Smooth muscle cell (in vitro differentiated cells): ENCODE measurements at regions not wholly inside any gene's neighbourhood (a gene's known extent, or its start where the extent isn't known, plus 50 kb on each side); places are given as distances from the start of the nearest gene placed in this dataset.

Experiments used
- DNase-seq: peaks from one replicate; lab custom pipeline; 2025; ENCODE audit not compliant: unreplicated experiment; lab: John Stamatoyannopoulos, UW
- H2AFZ ChIP-seq: fragments of 200-600 bp; sonication (generic); 2 replicates; pipeline ENCODE4 v1.6.0; 2016; ENCODE audit warnings: antibody characterized with exemption, low read depth, mild to moderate bottlenecking
- H3F3A ChIP-seq: fragments of 200-600 bp; sonication (generic); 2 replicates; pipeline ENCODE4 v1.6.0; 2017; ENCODE audit warnings: antibody characterized with exemption, low read depth
- H3K27ac ChIP-seq: fragments of 200-600 bp; sonication (generic); 2 replicates; pipeline ENCODE4 v1.5.1; 2016; ENCODE audit warnings: low read depth, mild to moderate bottlenecking
- H3K27me3 ChIP-seq: fragments of 200-600 bp; sonication (generic); 2 replicates; pipeline ENCODE4 v1.6.1; 2016; ENCODE audit warnings: low read depth, mild to moderate bottlenecking
- H3K36me3 ChIP-seq: fragments of 200-600 bp; sonication (generic); 2 replicates; pipeline ENCODE4 v1.5.1; 2016; ENCODE audit warnings: low read depth
- H3K4me1 ChIP-seq: fragments of 200-600 bp; sonication (generic); 2 replicates; pipeline ENCODE4 v1.5.1; 2016; ENCODE audit warnings: low read depth
- H3K4me2 ChIP-seq: fragments of 200-600 bp; sonication (generic); 2 replicates; pipeline ENCODE4 v1.6.0; 2016; ENCODE audit warnings: mild to moderate bottlenecking
- H3K4me3 ChIP-seq: fragments of 200-600 bp; sonication (generic); 2 replicates; pipeline ENCODE4 v1.5.1; 2016; ENCODE audit warnings: mild to moderate bottlenecking
- H3K79me2 ChIP-seq: fragments of 200-600 bp; sonication (generic); 2 replicates; pipeline ENCODE4 v1.6.0; 2016; ENCODE audit warnings: low read depth, mild to moderate bottlenecking
- H3K9ac ChIP-seq: fragments of 200-600 bp; sonication (generic); 2 replicates; pipeline ENCODE4 v1.6.0; 2016; ENCODE audit warnings: low read depth
- H3K9me3 ChIP-seq: fragments of 200-600 bp; sonication (generic); replicated peaks from 2 replicates; pipeline ENCODE4 v1.5.1; 2016; ENCODE audit warnings: low read depth
- H4K20me1 ChIP-seq: fragments of 200-600 bp; sonication (generic); 2 replicates; pipeline ENCODE4 v1.6.0; 2016; ENCODE audit warnings: low read depth
- WGBS: methylation state at CpG from one replicate; pipeline ENCODE4 v1.1.7; 2016; ENCODE audit warnings: low lambda C conversion rate; 5-methylcytosine and 5-hydroxymethylcytosine counted together
- TF ChIP-seq, protein P1 (sequence below): fragments of 200-600 bp; sonication (generic); IDR thresholded peaks from 2 replicates; pipeline ENCODE4 v1.5.1; 2017; ENCODE audit warnings: borderline replicate concordance, mild to moderate bottlenecking, antibody characterized with exemption; ENCODE audit not compliant: insufficient read depth, poor library complexity, severe bottlenecking

DNA sequence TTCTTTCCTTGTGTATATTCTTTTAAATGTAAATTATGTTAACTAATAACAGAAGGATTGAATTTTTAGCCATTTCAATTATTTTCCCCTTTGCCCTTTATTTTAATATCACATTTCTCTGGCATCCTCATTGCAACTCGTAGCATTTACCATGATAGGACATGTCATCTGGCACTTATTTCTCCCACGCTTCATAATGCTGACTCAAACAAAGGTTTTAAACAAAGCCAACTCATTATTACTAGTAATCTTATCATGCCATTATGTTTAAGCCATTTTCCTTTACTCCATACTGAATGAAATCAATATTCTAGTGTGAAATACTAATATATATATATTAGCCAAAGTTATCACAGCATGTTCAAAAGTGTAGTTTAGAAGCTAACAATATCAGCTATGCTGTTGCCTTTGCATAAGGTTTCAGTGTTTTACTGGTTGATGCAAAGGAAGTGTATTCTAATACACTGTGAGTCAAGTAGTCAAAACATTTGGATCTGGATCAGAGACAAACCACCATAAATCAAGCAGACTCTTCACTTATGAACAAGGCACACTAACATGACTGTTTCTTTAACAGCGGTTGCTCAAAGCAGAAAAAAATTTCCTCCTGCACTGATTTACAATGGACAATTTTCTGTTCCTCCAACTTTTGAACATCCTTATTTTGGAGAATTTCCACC, 281.6 kb downstream of the SLC7A11 start:
- Histone ChIP-seq H4K20me1 (no peaks in the 10 kb centered on the region), H3K4me2 (peak overlapping the region; percentile 44), H3K9me3 (no peaks in the 10 kb centered on the region), H3K27me3 (no peaks in the 10 kb centered on the region), H3K36me3 (no peaks in the 10 kb centered on the region), H2AFZ (no peak overlapping the region), H3K79me2 (no peaks in the 10 kb centered on the region), H3K4me3 (no peak overlapping the region), H3K4me1 (peaks cover 7% of the 10 kb centered on the region), H3K27ac (peak overlapping the region; percentile 2), H3K9ac (no peak overlapping the region), H3F3A (no peaks in the 10 kb centered on the region)
- DNase-seq = no peak
- TF ChIP-seq, protein P1, sequence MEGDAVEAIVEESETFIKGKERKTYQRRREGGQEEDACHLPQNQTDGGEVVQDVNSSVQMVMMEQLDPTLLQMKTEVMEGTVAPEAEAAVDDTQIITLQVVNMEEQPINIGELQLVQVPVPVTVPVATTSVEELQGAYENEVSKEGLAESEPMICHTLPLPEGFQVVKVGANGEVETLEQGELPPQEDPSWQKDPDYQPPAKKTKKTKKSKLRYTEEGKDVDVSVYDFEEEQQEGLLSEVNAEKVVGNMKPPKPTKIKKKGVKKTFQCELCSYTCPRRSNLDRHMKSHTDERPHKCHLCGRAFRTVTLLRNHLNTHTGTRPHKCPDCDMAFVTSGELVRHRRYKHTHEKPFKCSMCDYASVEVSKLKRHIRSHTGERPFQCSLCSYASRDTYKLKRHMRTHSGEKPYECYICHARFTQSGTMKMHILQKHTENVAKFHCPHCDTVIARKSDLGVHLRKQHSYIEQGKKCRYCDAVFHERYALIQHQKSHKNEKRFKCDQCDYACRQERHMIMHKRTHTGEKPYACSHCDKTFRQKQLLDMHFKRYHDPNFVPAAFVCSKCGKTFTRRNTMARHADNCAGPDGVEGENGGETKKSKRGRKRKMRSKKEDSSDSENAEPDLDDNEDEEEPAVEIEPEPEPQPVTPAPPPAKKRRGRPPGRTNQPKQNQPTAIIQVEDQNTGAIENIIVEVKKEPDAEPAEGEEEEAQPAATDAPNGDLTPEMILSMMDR = no peak
- 47% methylated on average over 3 of the region's 3 CpGs for WGBS

DNA sequence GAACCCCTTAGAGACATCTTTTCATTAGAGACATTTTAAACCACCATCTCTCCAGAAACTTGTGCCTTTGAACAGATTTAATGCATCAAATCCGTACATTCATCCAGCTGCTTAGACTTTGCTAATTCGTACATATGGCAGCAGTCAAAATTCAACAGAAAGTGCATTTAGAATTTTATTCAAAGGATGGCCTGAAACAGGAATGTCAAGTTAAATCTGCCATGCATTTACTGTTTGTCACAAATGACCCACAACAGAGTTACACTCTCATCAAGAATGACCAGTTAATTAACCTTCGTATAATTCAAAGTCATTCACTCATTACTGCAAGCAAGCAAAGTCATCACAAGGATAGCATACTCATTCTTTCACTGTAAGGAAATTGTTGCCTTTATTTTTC, 284.3 kb downstream of the SLC7A11 start:
- no peaks in the 10 kb centered on the region for H3F3A ChIP-seq
- WGBS = 93% methylated on average over 3 of the region's 3 CpGs
- H3K4me1 ChIP-seq = peaks cover 7% of the 10 kb centered on the region
- H3K36me3 ChIP-seq = no peaks in the 10 kb centered on the region
- H2AFZ ChIP-seq = no peak overlapping the region
- DNase-seq = no peak
- no peaks in the 10 kb centered on the region for H3K27me3 ChIP-seq
- no peak overlapping the region for H3K4me2 ChIP-seq
- TF ChIP-seq, protein P1 = no peak
- no peak overlapping the region for H3K4me3 ChIP-seq
- no peak overlapping the region for H3K27ac ChIP-seq
- H3K9ac ChIP-seq = no peak overlapping the region
- H3K79me2 ChIP-seq = no peaks in the 10 kb centered on the region
- H3K9me3 ChIP-seq = no peaks in the 10 kb centered on the region
- H4K20me1 ChIP-seq = no peaks in the 10 kb centered on the region

DNA sequence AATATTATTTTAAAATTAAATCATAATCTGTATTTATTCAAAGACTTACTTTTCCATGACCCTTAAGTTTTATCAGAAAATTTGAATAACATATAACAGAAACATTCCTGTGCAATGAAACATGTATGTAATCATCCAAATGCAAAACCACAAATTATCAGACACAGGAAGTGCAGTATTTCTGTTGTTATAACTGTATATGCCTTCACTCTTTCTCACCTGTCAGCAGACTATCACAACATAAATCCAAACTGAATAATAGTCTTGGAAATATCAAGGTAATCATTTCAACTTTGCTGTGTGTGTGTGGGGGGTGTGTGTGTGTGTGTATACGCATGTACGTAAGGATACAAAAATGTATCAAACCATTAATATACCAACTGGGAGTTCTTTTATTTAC, 285.9 kb downstream of the SLC7A11 start:
- Histone ChIP-seq H3K9me3 (no peaks in the 10 kb centered on the region), H3K9ac (no peak overlapping the region), H3F3A (no peaks in the 10 kb centered on the region), H4K20me1 (no peaks in the 10 kb centered on the region), H3K79me2 (no peaks in the 10 kb centered on the region), H3K4me3 (no peak overlapping the region), H2AFZ (no peak overlapping the region), H3K4me2 (no peak overlapping the region), H3K27me3 (no peaks in the 10 kb centered on the region), H3K36me3 (no peaks in the 10 kb centered on the region), H3K27ac (no peak overlapping the region), H3K4me1 (peaks cover 7% of the 10 kb centered on the region)
- WGBS = 92% methylated on average over 2 of the region's 2 CpGs
- TF ChIP-seq, protein P1 = no peak
- no peak for DNase-seq

DNA sequence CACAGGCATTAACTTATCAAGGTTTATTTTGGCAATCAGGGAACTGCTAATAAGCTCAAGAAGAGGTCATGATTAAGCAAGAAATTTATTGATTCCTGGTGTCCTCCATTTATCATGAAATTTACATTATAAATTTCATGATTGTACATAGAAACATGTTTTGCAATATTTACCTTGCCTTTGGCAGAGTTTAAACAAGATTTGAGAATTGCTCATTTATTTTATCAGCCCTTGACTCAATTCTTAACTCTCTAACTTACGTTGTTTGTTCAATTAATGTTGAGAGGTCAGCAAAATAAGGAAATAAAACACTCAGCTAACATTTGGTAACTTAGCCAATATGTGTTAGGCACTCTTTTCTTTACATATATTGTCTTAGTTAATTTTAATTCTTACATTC, 286.6 kb downstream of the SLC7A11 start:
- DNase-seq = no peak
- Histone ChIP-seq H3K9ac (no peak overlapping the region), H3F3A (no peaks in the 10 kb centered on the region), H3K79me2 (no peaks in the 10 kb centered on the region), H3K4me1 (peaks cover 6% of the 10 kb centered on the region), H3K27ac (no peak overlapping the region), H3K27me3 (no peaks in the 10 kb centered on the region), H4K20me1 (no peaks in the 10 kb centered on the region), H3K4me2 (no peak overlapping the region), H3K4me3 (no peak overlapping the region), H2AFZ (no peak overlapping the region), H3K36me3 (no peaks in the 10 kb centered on the region), H3K9me3 (no peaks in the 10 kb centered on the region)
- TF ChIP-seq, protein P1 = no peak
- 92% methylated on average over 1 of the region's 1 CpG for WGBS
